ENCODE measurements at regions not wholly inside any gene's neighbourhood (a gene's known extent, or its start where the extent isn't known, plus 50 kb on each side); places are given as distances from the start of the nearest gene placed in this dataset.
"Not testable (repeated sequence)": the region's sequence is repeated elsewhere in the genome, so short reads cannot be mapped to it uniquely, and the experiment has no call there.

DNA sequence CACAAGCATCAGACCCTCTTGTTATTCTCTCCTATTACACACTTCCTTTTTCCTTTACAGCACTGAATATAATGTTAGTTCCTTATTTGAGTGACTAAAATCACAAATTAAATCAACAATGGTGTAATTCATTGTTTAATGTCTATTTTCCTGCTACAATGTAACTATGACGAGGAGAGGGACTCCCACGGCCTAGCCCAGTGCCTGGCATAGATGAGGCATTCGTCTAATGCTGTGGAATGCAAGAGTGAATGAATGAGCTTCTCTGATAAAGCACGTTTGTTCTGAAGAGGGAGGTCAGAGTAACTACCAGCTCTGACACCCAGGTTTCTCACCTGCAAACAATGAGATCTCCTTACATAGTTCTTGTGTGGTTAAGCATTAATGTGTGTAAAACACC is 479.4 kb downstream of the OMA1 start:
- in situ Hi-C loops (cut with HindIII; ENCODE audit: low pct_unique_long_range_greater_than_20kb, low sequenced_read_pairs): no loop called here
- no peak for TF ChIP-seq JUND (IDR thresholded peaks at IDR 0.05; ENCODE audit: low read depth)
- no peak for DNase-seq (ENCODE audit: low read depth in 1 of 2, low spot score in 1 of 2)

DNA sequence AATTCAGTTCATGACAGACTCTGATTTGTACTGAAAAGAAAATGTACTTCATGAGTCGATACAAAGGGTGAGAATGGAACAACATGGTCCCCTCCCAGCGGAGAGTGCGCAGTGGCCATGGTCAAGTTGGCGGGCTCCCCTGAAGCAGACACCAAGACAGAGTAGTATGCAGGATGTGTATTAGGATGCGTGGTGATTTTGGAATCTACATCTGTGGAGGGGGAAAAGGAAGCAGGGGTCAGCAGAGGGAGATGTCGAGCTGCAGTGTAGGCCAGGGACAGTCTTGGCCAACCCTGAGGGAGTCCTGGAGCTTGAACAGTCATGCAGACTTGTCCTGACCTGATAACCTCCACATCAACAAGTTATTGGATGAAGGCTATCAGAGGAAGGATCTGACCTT is 481.0 kb downstream of the OMA1 start:
- DNase-seq (ENCODE audit: low read depth in 1 of 2, low spot score in 1 of 2): no peak
- no peak for TF ChIP-seq JUND (IDR thresholded peaks at IDR 0.05; ENCODE audit: low read depth)
- in situ Hi-C loops (cut with HindIII; ENCODE audit: low pct_unique_long_range_greater_than_20kb, low sequenced_read_pairs): no loop called here

DNA sequence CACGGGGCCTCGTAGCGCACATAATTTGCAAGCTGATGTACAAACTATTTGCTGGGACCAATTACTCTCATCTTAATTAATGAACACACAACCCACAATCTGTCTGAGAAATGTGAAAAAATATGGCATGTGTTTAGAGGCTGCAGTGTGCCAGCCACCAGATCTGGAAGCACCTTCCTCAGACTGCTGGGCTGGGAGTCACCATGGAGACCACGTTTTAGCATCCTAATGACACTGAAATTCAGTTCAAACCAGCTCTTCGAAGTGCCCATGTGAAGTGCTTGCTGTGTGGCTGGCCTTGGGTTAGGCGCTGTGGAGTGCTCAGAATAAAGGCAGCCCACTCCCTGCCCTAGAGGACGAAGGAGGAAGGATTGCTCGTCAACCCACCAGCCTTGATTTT is 482.4 kb downstream of the OMA1 start:
- in situ Hi-C loops (cut with HindIII; ENCODE audit: low pct_unique_long_range_greater_than_20kb, low sequenced_read_pairs): no loop called here
- no peak for TF ChIP-seq JUND (IDR thresholded peaks at IDR 0.05; ENCODE audit: low read depth)

DNA sequence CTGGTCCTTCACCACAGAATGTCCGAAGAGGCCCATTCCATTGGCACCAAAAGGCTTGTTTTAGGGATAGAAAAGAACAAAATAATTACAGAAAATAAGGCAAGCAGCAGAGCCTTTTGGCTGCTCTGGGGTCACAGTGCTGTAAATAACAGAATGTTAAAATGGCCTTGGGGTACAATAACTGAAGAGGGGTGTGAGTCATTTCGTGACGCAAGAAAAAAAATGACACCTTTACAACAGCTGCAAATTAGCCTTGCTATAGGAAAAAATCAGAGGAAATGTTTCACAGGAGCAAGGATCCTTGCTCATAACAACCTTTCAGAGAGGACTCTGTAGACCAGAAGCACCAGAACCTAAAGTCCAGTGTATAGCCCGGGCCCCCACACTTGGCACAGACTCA is 483.4 kb downstream of the OMA1 start:
- DNase-seq (ENCODE audit: low read depth in 1 of 2, low spot score in 1 of 2): no peak
- no peak for TF ChIP-seq JUND (IDR thresholded peaks at IDR 0.05; ENCODE audit: low read depth)
- in situ Hi-C loops (cut with HindIII; ENCODE audit: low pct_unique_long_range_greater_than_20kb, low sequenced_read_pairs): no loop called here

More for the DNA sequence above, 482.4 kb downstream of the OMA1 start:
- no peak for DNase-seq (ENCODE audit: low read depth in 1 of 2, low spot score in 1 of 2)

DNA sequence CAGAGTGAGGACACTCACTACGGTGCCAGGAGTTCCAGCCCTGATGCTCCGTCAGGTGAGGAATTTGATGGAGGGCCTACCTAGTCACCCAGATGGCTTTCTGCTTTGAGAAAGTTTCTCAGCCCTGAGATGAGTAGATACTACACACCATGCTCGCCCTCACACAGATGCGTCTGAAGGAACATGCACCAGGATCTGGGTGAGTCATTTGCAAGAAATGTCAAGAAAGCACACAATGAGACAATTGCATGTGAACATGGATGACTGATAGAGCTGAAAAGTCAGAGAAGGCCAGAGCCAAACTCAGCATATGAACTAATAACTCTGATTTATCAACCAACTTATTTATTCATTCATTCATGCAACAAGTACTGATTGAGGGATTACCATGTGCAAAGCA is 483.9 kb downstream of the OMA1 start:
- no peak for DNase-seq (ENCODE audit: low read depth in 1 of 2, low spot score in 1 of 2)
- in situ Hi-C loops (cut with HindIII; ENCODE audit: low pct_unique_long_range_greater_than_20kb, low sequenced_read_pairs): no loop called here
- TF ChIP-seq JUND (IDR thresholded peaks at IDR 0.05; ENCODE audit: low read depth): no peak

- TF ChIP-seq JUND (IDR thresholded peaks at IDR 0.05; ENCODE audit: low read depth): no peak
- in situ Hi-C loops (cut with HindIII; ENCODE audit: low pct_unique_long_range_greater_than_20kb, low sequenced_read_pairs): no loop called here
- DNase-seq (ENCODE audit: low read depth in 1 of 2, low spot score in 1 of 2): no peak
Measured at GRCh38 chr1:58060559-58061170, 485.9 kb downstream of the OMA1 start.

DNA sequence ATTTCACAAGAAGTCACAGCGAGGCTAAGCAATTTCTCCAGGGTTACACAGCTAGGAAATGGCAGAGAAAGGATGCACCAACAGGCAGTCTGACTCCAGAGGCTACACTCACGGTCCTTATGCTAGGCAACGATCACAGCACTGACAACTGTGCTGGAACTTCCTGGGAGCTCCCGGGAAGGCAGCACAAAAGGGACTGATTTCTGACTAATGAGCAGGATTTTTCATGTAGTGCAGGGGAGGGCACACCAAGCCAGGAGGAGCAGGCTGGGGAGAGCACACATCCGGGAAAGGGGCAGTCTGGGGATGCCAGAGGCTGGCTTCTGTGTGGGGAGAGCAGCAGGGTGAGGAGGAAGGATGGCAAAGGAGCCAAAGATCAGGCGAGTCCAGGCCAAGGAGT is 486.7 kb downstream of the OMA1 start:
- in situ Hi-C loops (cut with HindIII; ENCODE audit: low pct_unique_long_range_greater_than_20kb, low sequenced_read_pairs): no loop called here
- TF ChIP-seq JUND (IDR thresholded peaks at IDR 0.05; ENCODE audit: low read depth): no peak
- DNase-seq (ENCODE audit: low read depth in 1 of 2, low spot score in 1 of 2): no peak

GRCh38 chr1:58058323-58058722 is 488.2 kb downstream of the OMA1 start:
- DNase-seq (ENCODE audit: low read depth in 1 of 2, low spot score in 1 of 2): no peak
- in situ Hi-C loops (cut with HindIII; ENCODE audit: low pct_unique_long_range_greater_than_20kb, low sequenced_read_pairs): no loop called here
- TF ChIP-seq JUND (IDR thresholded peaks at IDR 0.05; ENCODE audit: low read depth): no peak

GRCh38 chr1:58057826-58058225 is 488.7 kb downstream of the OMA1 start:
- DNase-seq (ENCODE audit: low read depth in 1 of 2, low spot score in 1 of 2): no peak
- in situ Hi-C loops (cut with HindIII; ENCODE audit: low pct_unique_long_range_greater_than_20kb, low sequenced_read_pairs): no loop called here
- no peak for TF ChIP-seq JUND (IDR thresholded peaks at IDR 0.05; ENCODE audit: low read depth)

DNA sequence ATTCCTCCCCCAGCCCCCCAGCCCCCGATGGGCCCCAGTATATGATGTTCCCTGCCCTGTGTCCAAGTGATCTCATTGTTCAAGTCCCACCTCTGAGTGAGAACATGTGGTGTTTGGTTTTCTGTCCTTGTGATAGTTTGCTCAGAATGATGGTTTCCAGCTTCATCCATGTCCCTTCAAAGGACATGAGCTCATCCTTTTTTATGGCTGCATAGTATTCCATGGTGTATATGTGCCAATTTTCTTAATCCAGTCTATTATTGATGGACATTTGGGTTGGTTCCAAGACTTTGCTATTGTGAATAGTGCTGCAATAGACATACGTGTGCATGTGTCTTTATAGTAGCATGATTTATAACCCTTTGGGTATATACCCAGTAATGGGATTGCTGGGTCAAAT is 495.3 kb downstream of the OMA1 start:
- DNase-seq (ENCODE audit: low read depth in 1 of 2, low spot score in 1 of 2); in situ Hi-C loops (cut with HindIII; ENCODE audit: low pct_unique_long_range_greater_than_20kb, low sequenced_read_pairs): not testable (repeated sequence)

DNA sequence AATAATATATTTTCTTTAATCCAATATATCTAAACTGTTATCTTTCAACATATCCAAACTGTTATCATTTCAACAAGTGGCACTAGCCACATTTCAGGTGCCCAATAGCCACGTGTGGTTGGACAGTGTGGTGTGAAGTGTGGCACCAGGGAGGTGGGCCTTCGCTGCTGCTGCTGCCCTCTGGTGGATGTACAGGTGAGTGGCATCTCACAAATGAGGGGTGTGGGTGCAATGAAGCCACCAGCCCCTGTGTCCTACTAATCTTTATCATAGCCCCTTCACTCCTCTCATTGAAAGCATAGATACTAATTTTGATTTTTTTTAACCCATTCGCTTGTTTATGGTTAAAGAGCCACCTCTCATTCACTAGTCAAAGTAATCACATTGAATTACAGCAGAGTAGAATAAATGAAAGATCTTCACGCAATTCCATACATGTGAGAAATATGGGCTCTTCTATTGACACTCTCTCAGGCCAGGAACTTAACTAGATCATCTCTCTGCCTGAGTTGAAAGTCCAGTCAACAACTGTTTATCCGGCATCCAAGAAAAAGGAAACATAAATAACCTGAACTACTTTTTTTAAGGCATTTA is 499.2 kb downstream of the OMA1 start:
- no peak for TF ChIP-seq JUND (IDR thresholded peaks at IDR 0.05; ENCODE audit: low read depth)
- peak in 1 of 2 experiments; percentile 8 for DNase-seq (ENCODE audit: low read depth in 1 of 2, low spot score in 1 of 2)
- in situ Hi-C loops (cut with HindIII; ENCODE audit: low pct_unique_long_range_greater_than_20kb, low sequenced_read_pairs): no loop called here

GRCh38 chr1:58045094-58045705 is 501.3 kb downstream of the OMA1 start:
- in situ Hi-C loops (cut with HindIII; ENCODE audit: low pct_unique_long_range_greater_than_20kb, low sequenced_read_pairs): no loop called here
- TF ChIP-seq JUND (IDR thresholded peaks at IDR 0.05; ENCODE audit: low read depth): no peak
- DNase-seq (ENCODE audit: low read depth in 1 of 2, low spot score in 1 of 2): no peak

DNA sequence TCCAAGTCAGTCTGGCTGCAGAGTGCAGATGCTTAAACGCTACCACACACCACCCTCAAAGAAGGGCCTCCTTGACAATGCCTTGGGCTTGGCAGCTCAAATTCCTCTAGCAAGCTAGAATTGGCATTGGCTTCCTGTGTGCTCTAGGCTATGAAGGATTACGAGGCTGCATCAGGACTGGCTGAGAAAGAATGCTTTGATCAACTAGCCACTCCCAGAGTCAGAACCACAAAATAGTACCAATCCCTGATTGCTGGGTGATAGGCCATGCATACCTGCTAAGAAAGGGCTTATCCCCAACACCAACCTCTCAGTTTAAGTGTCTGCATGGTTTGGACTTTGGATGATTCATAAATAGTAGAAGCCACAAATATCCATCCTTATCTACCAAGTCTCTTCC is 504.9 kb downstream of the OMA1 start:
- in situ Hi-C loops (cut with HindIII; ENCODE audit: low pct_unique_long_range_greater_than_20kb, low sequenced_read_pairs): no loop called here
- no peak for TF ChIP-seq JUND (IDR thresholded peaks at IDR 0.05; ENCODE audit: low read depth)
- no peak for DNase-seq (ENCODE audit: low read depth in 1 of 2, low spot score in 1 of 2)

GRCh38 chr1:58038574-58038973 is 508.0 kb downstream of the OMA1 start:
- no peak for DNase-seq (ENCODE audit: low read depth in 1 of 2, low spot score in 1 of 2)
- TF ChIP-seq JUND (IDR thresholded peaks at IDR 0.05; ENCODE audit: low read depth): no peak
- in situ Hi-C loops (cut with HindIII; ENCODE audit: low pct_unique_long_range_greater_than_20kb, low sequenced_read_pairs): no loop called here
